ENCODE measurements at regions not wholly inside any gene's neighbourhood (a gene's known extent, or its start where the extent isn't known, plus 50 kb on each side); places are given as distances from the start of the nearest gene placed in this dataset.

DNA sequence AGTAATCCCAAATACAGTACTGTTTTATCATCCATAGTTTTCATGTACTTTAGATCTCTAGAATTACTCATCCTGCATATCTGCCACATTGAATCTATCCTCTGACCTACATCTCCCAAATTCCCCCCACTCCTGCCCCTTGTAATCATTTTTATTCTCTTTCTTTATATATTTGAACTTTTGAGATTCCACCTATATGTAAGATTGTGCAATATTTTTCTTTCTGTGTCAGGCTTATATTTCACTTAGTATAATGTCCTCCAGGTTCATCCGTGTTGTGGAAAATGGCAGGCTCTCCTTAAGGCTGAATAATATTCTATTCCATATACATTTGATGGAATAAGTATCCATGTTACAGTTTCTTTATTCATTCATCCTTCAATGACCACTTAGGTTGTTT, 640.4 kb downstream of the POM121L12 start:
- DNase-seq (ENCODE audit: insufficient read length, low spot score, missing footprints), result no peak
- no peaks in the 10 kb centered on the region for H3K79me2 ChIP-seq (ENCODE audit: insufficient read depth, low read length)
- H3K4me3 ChIP-seq (ENCODE audit: insufficient read depth, low read length), result no peak overlapping the region
- H3K4me2 ChIP-seq (ENCODE audit: insufficient read depth, low read length), result no peak overlapping the region
- no peak overlapping the region for H3K27ac ChIP-seq (ENCODE audit: low read depth, low read length)
- no peaks in the 10 kb centered on the region for H3K36me3 ChIP-seq (ENCODE audit: insufficient read depth, low read length)
- H3K9me3 ChIP-seq (ENCODE audit: low read depth, low read length), result no peaks in the 10 kb centered on the region
- TF ChIP-seq, protein P1, sequence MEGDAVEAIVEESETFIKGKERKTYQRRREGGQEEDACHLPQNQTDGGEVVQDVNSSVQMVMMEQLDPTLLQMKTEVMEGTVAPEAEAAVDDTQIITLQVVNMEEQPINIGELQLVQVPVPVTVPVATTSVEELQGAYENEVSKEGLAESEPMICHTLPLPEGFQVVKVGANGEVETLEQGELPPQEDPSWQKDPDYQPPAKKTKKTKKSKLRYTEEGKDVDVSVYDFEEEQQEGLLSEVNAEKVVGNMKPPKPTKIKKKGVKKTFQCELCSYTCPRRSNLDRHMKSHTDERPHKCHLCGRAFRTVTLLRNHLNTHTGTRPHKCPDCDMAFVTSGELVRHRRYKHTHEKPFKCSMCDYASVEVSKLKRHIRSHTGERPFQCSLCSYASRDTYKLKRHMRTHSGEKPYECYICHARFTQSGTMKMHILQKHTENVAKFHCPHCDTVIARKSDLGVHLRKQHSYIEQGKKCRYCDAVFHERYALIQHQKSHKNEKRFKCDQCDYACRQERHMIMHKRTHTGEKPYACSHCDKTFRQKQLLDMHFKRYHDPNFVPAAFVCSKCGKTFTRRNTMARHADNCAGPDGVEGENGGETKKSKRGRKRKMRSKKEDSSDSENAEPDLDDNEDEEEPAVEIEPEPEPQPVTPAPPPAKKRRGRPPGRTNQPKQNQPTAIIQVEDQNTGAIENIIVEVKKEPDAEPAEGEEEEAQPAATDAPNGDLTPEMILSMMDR (IDR thresholded peaks at IDR 0.05; ENCODE audit: extremely low read depth, low read depth, low read length), result no peak
- no peak overlapping the region for H2AFZ ChIP-seq (ENCODE audit: low read length)
- H3K27me3 ChIP-seq (ENCODE audit: insufficient read depth, low read length), result no peaks in the 10 kb centered on the region
- H4K20me1 ChIP-seq (ENCODE audit: insufficient read depth, low read length), result no peaks in the 10 kb centered on the region
- no peaks in the 10 kb centered on the region for H3K4me1 ChIP-seq (ENCODE audit: insufficient read depth, low read length)

DNA sequence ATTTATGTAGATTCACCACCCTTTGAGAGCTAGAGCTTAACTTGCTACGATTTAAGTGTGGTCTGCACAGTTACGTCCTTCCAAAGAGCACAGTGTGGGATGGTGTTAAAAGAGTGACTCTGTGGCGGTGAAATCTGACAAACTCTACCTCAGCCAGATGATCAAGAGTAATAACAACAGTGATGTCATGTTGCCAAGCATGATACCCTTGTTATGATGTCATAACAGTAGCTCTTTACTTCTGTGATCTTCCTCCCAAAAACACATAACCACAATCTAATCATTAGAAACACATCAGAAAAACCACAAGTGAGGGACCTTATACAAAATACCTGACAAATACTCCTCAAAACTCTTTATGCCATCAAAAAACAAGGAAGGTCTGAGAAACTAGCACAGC, 649.3 kb downstream of the POM121L12 start:
- Histone ChIP-seq H3K79me2 (ENCODE audit: insufficient read depth, low read length) (no peaks in the 10 kb centered on the region), H3K27me3 (ENCODE audit: insufficient read depth, low read length) (no peaks in the 10 kb centered on the region), H3K4me1 (ENCODE audit: insufficient read depth, low read length) (no peaks in the 10 kb centered on the region), H3K4me2 (ENCODE audit: insufficient read depth, low read length) (no peak overlapping the region), H4K20me1 (ENCODE audit: insufficient read depth, low read length) (no peaks in the 10 kb centered on the region), H3K27ac (ENCODE audit: low read depth, low read length) (no peak overlapping the region), H3K36me3 (ENCODE audit: insufficient read depth, low read length) (no peaks in the 10 kb centered on the region), H2AFZ (ENCODE audit: low read length) (no peak overlapping the region), H3K9me3 (ENCODE audit: low read depth, low read length) (no peaks in the 10 kb centered on the region), H3K4me3 (ENCODE audit: insufficient read depth, low read length) (no peak overlapping the region)
- DNase-seq (ENCODE audit: insufficient read length, low spot score, missing footprints), result no peak
- TF ChIP-seq, protein P1 (IDR thresholded peaks at IDR 0.05; ENCODE audit: extremely low read depth, low read depth, low read length), result no peak

DNA sequence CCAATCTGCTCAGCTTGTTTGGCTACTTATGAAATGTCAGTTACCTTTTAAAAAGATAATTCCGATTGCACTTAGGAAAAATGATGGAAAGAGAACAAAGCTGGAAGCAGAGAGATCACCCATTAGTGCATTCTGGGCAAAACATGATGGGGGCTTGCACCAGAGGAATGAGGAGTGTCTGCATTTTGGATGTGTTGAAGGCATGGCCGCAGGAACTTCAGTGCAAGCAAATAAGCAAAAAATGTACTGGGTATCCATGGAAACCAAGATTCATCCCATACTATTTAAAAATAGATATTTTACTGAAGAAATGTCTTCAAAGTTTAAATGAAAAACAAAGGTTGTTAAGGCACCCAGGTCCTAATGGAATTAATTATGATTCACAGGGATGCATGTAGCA, 655.0 kb downstream of the POM121L12 start:
- no peaks in the 10 kb centered on the region for H4K20me1 ChIP-seq (ENCODE audit: insufficient read depth, low read length)
- no peaks in the 10 kb centered on the region for H3K79me2 ChIP-seq (ENCODE audit: insufficient read depth, low read length)
- H3K9me3 ChIP-seq (ENCODE audit: low read depth, low read length), result no peaks in the 10 kb centered on the region
- H3K4me1 ChIP-seq (ENCODE audit: insufficient read depth, low read length), result no peaks in the 10 kb centered on the region
- no peak overlapping the region for H3K4me2 ChIP-seq (ENCODE audit: insufficient read depth, low read length)
- H3K4me3 ChIP-seq (ENCODE audit: insufficient read depth, low read length), result no peak overlapping the region
- H3K27ac ChIP-seq (ENCODE audit: low read depth, low read length), result no peak overlapping the region
- no peak for DNase-seq (ENCODE audit: insufficient read length, low spot score, missing footprints)
- no peak overlapping the region for H2AFZ ChIP-seq (ENCODE audit: low read length)
- H3K27me3 ChIP-seq (ENCODE audit: insufficient read depth, low read length), result no peaks in the 10 kb centered on the region
- TF ChIP-seq, protein P1 (IDR thresholded peaks at IDR 0.05; ENCODE audit: extremely low read depth, low read depth, low read length), result no peak
- H3K36me3 ChIP-seq (ENCODE audit: insufficient read depth, low read length), result no peaks in the 10 kb centered on the region

DNA sequence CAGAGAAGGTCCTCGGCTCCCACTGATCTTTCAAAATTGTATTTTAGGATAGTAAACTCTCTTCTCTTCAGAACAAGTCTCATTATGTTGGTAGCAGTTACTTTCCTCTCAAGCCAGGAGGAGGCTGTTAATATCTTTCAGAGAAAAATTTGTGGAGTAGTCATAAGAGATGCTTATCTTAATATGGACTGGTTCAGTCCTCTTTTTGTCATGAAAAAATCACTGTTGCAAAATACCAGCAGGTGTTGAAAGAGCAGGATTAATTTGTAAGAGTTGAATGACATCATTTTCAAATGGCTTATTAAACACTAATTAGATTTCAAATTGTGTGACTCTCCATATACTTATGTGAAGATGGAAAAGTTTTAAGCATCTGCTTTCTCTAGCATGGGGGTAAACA, 662.5 kb downstream of the POM121L12 start:
- peaks cover 2% of the 10 kb centered on the region for H3K9me3 ChIP-seq (ENCODE audit: low read depth, low read length)
- no peaks in the 10 kb centered on the region for H3K27me3 ChIP-seq (ENCODE audit: insufficient read depth, low read length)
- no peaks in the 10 kb centered on the region for H4K20me1 ChIP-seq (ENCODE audit: insufficient read depth, low read length)
- H3K27ac ChIP-seq (ENCODE audit: low read depth, low read length), result no peak overlapping the region
- no peak overlapping the region for H3K4me2 ChIP-seq (ENCODE audit: insufficient read depth, low read length)
- no peaks in the 10 kb centered on the region for H3K36me3 ChIP-seq (ENCODE audit: insufficient read depth, low read length)
- no peaks in the 10 kb centered on the region for H3K4me1 ChIP-seq (ENCODE audit: insufficient read depth, low read length)
- DNase-seq (ENCODE audit: insufficient read length, low spot score, missing footprints), result no peak
- no peaks in the 10 kb centered on the region for H3K79me2 ChIP-seq (ENCODE audit: insufficient read depth, low read length)
- H3K4me3 ChIP-seq (ENCODE audit: insufficient read depth, low read length), result no peak overlapping the region
- H2AFZ ChIP-seq (ENCODE audit: low read length), result no peak overlapping the region
- TF ChIP-seq, protein P1 (IDR thresholded peaks at IDR 0.05; ENCODE audit: extremely low read depth, low read depth, low read length), result no peak
